GM13976 (cell line): ENCODE measurements at regions not wholly inside any gene's neighbourhood (a gene's known extent, or its start where the extent isn't known, plus 50 kb on each side); places are given as distances from the start of the nearest gene placed in this dataset.
"Not testable (repeated sequence)": the region's sequence is repeated elsewhere in the genome, so short reads cannot be mapped to it uniquely, and the experiment has no call there.

ENCODE experiments used
- DNase-seq: peaks from one replicate; pipeline ENCODE4 v3.0.0; 2012; ENCODE audit warnings: low spot score
- in situ Hi-C: fragments of 300-500 bp; cut with MboI; formaldehyde crosslinking; loops from one replicate; pipeline ENCODE4 v1.12.0; 2022; ENCODE audit warnings: low sequenced_read_pairs, mixed read lengths, inconsistent platforms; ENCODE audit not compliant: unreplicated experiment
- TF ChIP-seq, protein P1 (sequence below): IDR thresholded peaks from 2 replicates; pipeline ENCODE4 v1.5.1; 2012; ENCODE audit warnings: borderline replicate concordance, mild to moderate bottlenecking; ENCODE audit not compliant: insufficient read depth; ENCODE audit errors: extremely low read depth, missing control alignments, control extremely low read depth

DNA sequence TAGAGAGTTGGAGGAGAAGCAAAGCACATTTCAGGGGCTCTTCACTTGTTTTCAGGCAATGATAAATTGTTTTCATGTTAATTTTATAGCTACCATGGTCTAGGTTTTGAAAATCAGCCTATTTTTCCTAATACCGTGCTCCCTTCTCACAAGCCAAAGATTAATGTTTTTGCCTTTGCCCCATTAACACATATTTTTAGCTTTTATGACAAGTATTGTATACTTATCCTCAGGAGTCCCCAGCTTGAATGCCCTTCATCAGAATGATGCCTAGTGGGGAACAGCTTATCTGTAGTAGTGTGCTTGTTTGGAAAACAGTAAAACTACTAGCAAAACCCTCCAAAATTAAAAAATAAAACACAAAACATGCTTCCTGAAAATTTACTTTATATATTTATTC lies 194.0 kb downstream of the LNPK start:
- in situ Hi-C loops: no loop called here
- TF ChIP-seq, protein P1, sequence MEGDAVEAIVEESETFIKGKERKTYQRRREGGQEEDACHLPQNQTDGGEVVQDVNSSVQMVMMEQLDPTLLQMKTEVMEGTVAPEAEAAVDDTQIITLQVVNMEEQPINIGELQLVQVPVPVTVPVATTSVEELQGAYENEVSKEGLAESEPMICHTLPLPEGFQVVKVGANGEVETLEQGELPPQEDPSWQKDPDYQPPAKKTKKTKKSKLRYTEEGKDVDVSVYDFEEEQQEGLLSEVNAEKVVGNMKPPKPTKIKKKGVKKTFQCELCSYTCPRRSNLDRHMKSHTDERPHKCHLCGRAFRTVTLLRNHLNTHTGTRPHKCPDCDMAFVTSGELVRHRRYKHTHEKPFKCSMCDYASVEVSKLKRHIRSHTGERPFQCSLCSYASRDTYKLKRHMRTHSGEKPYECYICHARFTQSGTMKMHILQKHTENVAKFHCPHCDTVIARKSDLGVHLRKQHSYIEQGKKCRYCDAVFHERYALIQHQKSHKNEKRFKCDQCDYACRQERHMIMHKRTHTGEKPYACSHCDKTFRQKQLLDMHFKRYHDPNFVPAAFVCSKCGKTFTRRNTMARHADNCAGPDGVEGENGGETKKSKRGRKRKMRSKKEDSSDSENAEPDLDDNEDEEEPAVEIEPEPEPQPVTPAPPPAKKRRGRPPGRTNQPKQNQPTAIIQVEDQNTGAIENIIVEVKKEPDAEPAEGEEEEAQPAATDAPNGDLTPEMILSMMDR: no peak
- DNase-seq: no peak

DNA sequence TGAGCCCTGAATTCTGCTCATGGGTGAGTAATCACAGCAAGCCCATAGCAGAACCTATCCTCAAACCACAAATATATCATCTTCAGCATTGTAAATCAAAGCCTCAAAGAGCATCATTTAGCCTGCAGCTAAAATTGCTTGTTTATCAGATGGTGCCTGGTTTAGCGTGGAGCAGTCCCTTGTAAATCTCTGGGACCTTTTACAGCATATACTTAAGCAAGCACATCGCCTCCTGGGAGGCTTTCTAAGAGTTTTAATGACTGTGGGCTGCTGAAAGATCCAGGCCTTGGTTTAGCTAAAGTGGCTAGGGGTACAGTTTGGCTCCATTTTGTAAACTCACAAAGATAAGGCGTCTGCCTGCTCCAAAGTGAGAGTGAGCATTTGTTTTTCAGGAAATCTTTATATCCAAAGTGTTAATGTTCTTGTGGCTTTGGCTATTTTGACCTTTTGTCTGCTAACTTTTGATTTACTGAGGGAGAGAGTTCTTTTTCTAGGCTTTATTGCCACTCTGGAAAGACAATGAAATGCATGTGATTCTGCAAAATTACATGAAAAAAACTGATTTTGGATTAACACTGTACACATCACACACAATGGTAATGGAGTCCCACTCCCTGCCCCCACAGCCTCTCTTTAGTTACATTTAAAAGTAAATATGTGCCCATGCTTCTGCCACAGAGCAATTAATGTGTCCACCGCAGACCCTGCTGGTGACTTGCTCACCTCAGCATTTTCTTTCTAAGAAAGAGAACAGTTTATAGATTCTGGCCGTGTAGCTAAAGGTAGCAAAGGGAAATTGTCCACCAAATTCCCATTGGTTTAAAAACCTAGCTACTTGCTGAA lies 194.8 kb downstream of the LNPK start:
- DNase-seq: no peak
- in situ Hi-C loops: no loop called here
- TF ChIP-seq, protein P1: no peak

DNA sequence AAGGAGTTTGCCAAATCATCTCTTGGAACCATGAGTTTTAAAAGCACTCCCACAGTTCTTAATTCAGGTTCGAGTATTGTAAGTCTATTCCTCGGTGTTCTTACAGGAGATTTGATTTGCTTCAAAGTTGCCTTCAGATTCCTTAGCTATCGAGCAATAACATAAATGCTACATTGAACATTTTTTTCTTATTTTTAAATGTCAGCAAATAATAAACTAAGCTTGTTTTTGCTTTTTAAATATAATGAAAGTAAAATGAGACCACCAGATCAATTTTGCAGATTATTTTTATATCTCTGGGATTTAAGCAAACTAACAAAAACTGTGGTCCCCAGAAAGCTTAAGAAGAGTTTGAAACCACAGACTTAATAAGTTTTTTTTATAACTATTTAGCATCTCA lies 195.5 kb downstream of the LNPK start:
- DNase-seq: no peak
- TF ChIP-seq, protein P1: no peak
- in situ Hi-C loops: no loop called here

DNA sequence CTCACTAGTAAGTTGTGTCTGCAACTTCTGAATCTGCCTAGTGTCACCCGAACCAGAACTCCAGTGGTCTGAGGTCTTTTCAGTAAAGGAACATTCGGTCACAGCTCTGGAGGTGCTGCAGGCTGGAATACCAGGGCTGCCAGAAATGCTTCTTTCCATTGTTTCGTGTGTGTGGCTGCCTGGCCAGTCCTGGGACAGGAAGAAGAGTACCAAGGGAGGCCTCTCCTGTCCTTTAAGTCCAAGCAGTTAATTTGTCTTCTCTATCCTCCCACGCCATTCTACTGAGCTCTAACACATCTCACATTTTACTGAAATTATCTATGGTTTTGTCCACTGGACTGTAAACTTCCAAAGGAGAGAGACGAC lies 196.0 kb downstream of the LNPK start:
- TF ChIP-seq, protein P1: no peak
- in situ Hi-C loops: no loop called here
- no peak for DNase-seq

DNA sequence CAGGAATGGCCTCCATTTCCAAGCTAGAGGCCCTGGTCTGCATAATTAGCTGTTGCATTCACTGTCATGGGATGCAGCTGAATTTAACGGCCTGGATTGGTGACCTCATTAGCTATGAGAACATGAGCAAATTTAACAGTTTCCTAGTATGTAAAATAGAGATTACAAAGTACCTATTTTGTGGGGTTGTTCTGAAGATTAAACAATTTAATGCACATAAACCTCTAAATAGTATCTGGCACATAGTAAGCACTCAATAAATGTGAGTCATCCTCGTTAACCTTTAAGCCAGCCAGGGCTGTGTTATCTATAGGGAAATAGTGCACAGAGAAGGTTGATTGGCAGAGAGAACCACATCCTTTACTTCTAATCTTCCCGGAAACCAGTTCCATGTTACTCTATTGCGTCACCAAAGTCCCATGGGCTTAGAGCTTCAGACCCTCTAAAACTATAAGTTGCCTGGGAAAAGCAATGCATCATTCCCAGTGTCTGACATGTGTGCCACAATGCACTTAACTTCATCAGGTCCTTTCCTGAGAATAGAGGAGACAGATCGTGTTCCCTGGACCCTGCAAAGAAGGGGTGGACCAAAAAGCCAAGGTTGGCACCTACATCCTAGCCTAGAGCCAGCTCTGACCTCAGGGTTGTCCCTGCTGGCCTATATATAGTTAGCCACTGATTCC lies 196.5 kb downstream of the LNPK start:
- TF ChIP-seq, protein P1: no peak
- in situ Hi-C loops: no loop called here
- DNase-seq: no peak

DNA sequence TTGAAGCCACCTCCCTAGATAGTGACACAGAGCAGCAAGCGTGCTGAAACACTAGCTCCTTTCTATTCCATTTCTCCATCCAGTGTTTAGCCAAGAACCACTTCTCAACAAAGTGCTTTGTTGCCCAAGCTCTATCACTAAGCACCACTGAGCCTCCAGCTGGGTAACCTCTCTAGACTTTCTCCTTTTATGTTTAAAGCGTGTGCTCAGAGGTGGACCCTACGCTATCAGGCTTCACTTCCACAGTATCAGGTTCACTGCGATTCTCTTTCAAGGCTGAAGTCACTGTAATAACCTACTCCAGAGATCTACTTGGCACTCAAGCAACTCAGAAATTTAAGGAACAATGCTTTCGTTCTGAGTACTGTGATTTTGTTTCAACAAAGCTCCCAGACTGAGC lies 197.9 kb downstream of the LNPK start:
- in situ Hi-C loops: no loop called here
- TF ChIP-seq, protein P1: no peak
- DNase-seq: no peak

DNA sequence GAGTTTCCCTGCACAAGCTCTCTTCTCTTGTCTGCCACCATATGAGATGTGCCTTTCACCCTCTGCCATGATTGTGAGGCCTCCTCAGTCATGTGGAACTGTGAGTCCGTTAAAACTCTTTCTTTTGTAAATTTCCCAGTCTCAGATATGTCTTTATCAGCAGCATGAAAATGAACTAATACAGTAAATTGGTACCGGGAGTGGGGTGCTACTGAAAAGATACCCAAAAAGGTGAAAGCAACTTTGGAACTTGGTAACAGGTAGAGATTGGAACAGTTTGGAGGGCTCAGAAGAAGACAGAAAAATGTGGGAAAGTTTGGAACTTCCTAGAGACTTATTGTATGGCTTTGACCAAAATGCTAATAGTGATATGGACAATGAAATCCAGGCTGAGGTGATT lies 205.6 kb downstream of the LNPK start:
- DNase-seq, in situ Hi-C loops: not testable (repeated sequence)
